Progenitor cell of endocrine pancreas (in vitro differentiated cells): ENCODE measurements at regions not wholly inside any gene's neighbourhood (a gene's known extent, or its start where the extent isn't known, plus 50 kb on each side); places are given as distances from the start of the nearest gene placed in this dataset.

Experiments
- DNase-seq: peaks from one replicate; pipeline ENCODE4 v3.0.0; 2021; ENCODE audit warnings: low spot score; ENCODE audit not compliant: unreplicated experiment
- H3K27ac Mint-ChIP-seq: 2 replicates; pipeline ENCODE4 v1.8.0; 2021; ENCODE audit warnings: mild to moderate bottlenecking, moderate library complexity, mixed read lengths
- H3K27me3 Mint-ChIP-seq: 2 replicates; pipeline ENCODE4 v1.8.0; 2021; ENCODE audit warnings: mixed read lengths
- H3K36me3 Mint-ChIP-seq: 2 replicates; pipeline ENCODE4 v1.8.0; 2022; ENCODE audit warnings: mixed read lengths; ENCODE audit not compliant: insufficient read depth
- H3K4me1 Mint-ChIP-seq: 2 replicates; pipeline ENCODE4 v1.8.0; 2021; ENCODE audit warnings: low read depth, mixed read lengths
- H3K4me3 Mint-ChIP-seq: 2 replicates; pipeline ENCODE4 v1.8.0; 2021; ENCODE audit warnings: low read depth, mild to moderate bottlenecking, moderate library complexity, mixed read lengths
- H3K9me3 Mint-ChIP-seq: 2 replicates; pipeline ENCODE4 v1.8.0; 2021; ENCODE audit warnings: low read depth, mixed read lengths
- TF ChIP-seq, protein P1 (sequence below): fragments of 200-600 bp; sonication (generic); IDR thresholded peaks from one replicate; pipeline ENCODE4 v1.5.0; 2021; ENCODE audit warnings: antibody characterized with exemption, mild to moderate bottlenecking; ENCODE audit not compliant: unreplicated experiment

- Mint-ChIP-seq H3K4me1 (peaks cover 14% of the 10 kb centered on the region), H3K27me3 (no peaks in the 10 kb centered on the region), H3K4me3 (no peak overlapping the region), H3K9me3 (peaks cover 29% of the 10 kb centered on the region), H3K36me3 (peaks cover 9% of the 10 kb centered on the region), H3K27ac (peak overlapping the region; percentile 85)
- no peak for DNase-seq
- TF ChIP-seq, protein P1, sequence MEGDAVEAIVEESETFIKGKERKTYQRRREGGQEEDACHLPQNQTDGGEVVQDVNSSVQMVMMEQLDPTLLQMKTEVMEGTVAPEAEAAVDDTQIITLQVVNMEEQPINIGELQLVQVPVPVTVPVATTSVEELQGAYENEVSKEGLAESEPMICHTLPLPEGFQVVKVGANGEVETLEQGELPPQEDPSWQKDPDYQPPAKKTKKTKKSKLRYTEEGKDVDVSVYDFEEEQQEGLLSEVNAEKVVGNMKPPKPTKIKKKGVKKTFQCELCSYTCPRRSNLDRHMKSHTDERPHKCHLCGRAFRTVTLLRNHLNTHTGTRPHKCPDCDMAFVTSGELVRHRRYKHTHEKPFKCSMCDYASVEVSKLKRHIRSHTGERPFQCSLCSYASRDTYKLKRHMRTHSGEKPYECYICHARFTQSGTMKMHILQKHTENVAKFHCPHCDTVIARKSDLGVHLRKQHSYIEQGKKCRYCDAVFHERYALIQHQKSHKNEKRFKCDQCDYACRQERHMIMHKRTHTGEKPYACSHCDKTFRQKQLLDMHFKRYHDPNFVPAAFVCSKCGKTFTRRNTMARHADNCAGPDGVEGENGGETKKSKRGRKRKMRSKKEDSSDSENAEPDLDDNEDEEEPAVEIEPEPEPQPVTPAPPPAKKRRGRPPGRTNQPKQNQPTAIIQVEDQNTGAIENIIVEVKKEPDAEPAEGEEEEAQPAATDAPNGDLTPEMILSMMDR: no peak
Measured at GRCh38 chr5:82622711-82623514, 344.8 kb upstream of the RPS23 start.

- no peaks in the 10 kb centered on the region for H3K27me3 Mint-ChIP-seq
- DNase-seq: no peak
- peaks cover 9% of the 10 kb centered on the region for H3K36me3 Mint-ChIP-seq
- H3K4me3 Mint-ChIP-seq: no peak overlapping the region
- peaks cover 26% of the 10 kb centered on the region for H3K9me3 Mint-ChIP-seq
- H3K27ac Mint-ChIP-seq: no peak overlapping the region
- H3K4me1 Mint-ChIP-seq: peaks cover 10% of the 10 kb centered on the region
- TF ChIP-seq, protein P1: no peak
Measured at GRCh38 chr5:82622205-82622604, 344.1 kb upstream of the RPS23 start.

GRCh38 chr5:82620957-82621600, 342.9 kb upstream of the RPS23 start:
- peaks cover 7% of the 10 kb centered on the region for H3K36me3 Mint-ChIP-seq
- no peak overlapping the region for H3K27ac Mint-ChIP-seq
- H3K9me3 Mint-ChIP-seq: peaks cover 24% of the 10 kb centered on the region
- no peak overlapping the region for H3K4me3 Mint-ChIP-seq
- peaks cover 10% of the 10 kb centered on the region for H3K4me1 Mint-ChIP-seq
- no peaks in the 10 kb centered on the region for H3K27me3 Mint-ChIP-seq
- no peak for DNase-seq
- TF ChIP-seq, protein P1: no peak

DNA sequence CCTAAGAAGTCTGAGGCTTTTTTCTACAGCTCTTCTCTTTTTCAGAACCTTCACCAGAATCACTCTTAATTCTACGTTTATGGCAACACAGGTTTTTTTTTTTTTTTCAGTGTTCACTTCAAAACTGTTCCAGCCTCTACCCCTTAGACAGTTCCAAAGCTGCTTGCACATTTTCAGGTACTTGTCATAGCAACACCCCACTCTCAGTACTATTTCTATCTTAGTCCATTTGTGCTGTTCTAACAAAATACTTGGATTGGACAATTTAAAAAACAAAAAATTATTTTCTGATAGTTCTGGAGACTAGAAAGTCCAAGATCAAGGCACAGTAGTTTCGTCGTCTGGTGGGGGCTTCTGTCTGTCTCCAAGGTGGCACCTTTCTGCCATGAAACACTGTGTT, 340.9 kb upstream of the RPS23 start:
- DNase-seq: no peak
- TF ChIP-seq, protein P1: no peak
- Mint-ChIP-seq H3K27me3 (no peaks in the 10 kb centered on the region), H3K9me3 (peaks cover 24% of the 10 kb centered on the region), H3K27ac (peak overlapping the region; percentile 76), H3K4me3 (no peak overlapping the region), H3K36me3 (peaks cover 6% of the 10 kb centered on the region), H3K4me1 (peaks cover 10% of the 10 kb centered on the region)

DNA sequence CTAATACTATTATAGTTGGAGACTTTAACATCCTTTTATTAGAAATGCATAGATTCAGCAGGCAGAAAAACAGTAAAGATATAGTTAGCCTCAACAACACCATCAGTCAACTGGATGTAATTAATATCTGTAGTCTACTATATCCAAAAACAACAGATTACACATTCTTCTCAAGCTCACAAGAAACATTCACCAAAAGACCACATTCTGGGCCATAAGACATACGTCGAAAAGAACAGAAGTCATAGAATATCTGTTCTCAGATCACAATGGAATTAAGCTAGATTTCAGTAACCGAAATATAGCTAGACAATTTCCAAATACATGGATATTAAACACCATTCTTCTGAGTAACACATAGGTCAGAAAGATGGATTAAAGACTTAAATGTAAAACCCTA, 336.6 kb upstream of the RPS23 start:
- DNase-seq: no peak
- Mint-ChIP-seq H3K4me1 (no peaks in the 10 kb centered on the region), H3K27ac (peak overlapping the region; percentile 1), H3K36me3 (peaks cover 5% of the 10 kb centered on the region), H3K27me3 (no peaks in the 10 kb centered on the region), H3K9me3 (peaks cover 28% of the 10 kb centered on the region), H3K4me3 (no peak overlapping the region)
- TF ChIP-seq, protein P1: no peak
